Endodermal cell (in vitro differentiated cells): ENCODE measurements at regions not wholly inside any gene's neighbourhood (a gene's known extent, or its start where the extent isn't known, plus 50 kb on each side); places are given as distances from the start of the nearest gene placed in this dataset.

ENCODE experiments used
- DNase-seq: peaks from one replicate; pipeline ENCODE4 v3.0.0-alpha.2; 2017
- H3K27ac ChIP-seq: 2 replicates; pipeline ENCODE4 v1.5.1; 2013; ENCODE audit warnings: mild to moderate bottlenecking, low read depth, low read length, moderate library complexity
- H3K27me3 ChIP-seq: 2 replicates; pipeline ENCODE4 v1.6.1; 2013; ENCODE audit warnings: mild to moderate bottlenecking, low read length, moderate library complexity; ENCODE audit not compliant: insufficient read depth, control insufficient read depth, poor library complexity, severe bottlenecking
- H3K36me3 ChIP-seq: 2 replicates; pipeline ENCODE4 v1.7.0; 2013; ENCODE audit warnings: mild to moderate bottlenecking, low read length, moderate library complexity; ENCODE audit not compliant: control insufficient read depth, insufficient read depth
- H3K4me1 ChIP-seq: one replicate; pipeline ENCODE4 v1.7.0; 2013; ENCODE audit warnings: low read length; ENCODE audit not compliant: control insufficient read depth, insufficient read depth
- H3K4me3 ChIP-seq: 2 replicates; pipeline ENCODE4 v1.5.1; 2013; ENCODE audit warnings: mild to moderate bottlenecking, low read length, moderate library complexity
- H3K9ac ChIP-seq: 2 replicates; pipeline ENCODE4 v1.6.1; 2013; ENCODE audit warnings: mild to moderate bottlenecking, low read length, moderate library complexity; ENCODE audit not compliant: poor library complexity, severe bottlenecking; ENCODE audit errors: extremely low read depth
- H3K9me3 ChIP-seq: 2 replicates; pipeline ENCODE4 v1.6.1; 2013; ENCODE audit warnings: mild to moderate bottlenecking, low read length, moderate library complexity; ENCODE audit not compliant: control insufficient read depth
- H3K27ac Mint-ChIP-seq: 2 replicates; pipeline ENCODE4 v1.8.0; 2020; ENCODE audit warnings: mixed read lengths
- H3K27me3 Mint-ChIP-seq: 2 replicates; pipeline ENCODE4 v1.8.0; 2021; ENCODE audit warnings: mild to moderate bottlenecking, mixed read lengths; ENCODE audit not compliant: insufficient read depth
- H3K36me3 Mint-ChIP-seq: 2 replicates; pipeline ENCODE4 v1.8.0; 2020; ENCODE audit warnings: low read depth, mixed read lengths
- H3K4me1 Mint-ChIP-seq: 2 replicates; pipeline ENCODE4 v1.8.0; 2020; ENCODE audit warnings: mixed read lengths
- H3K4me3 Mint-ChIP-seq: 2 replicates; pipeline ENCODE4 v1.8.0; 2020; ENCODE audit warnings: mild to moderate bottlenecking, moderate library complexity, mixed read lengths
- H3K9me3 Mint-ChIP-seq: 2 replicates; pipeline ENCODE4 v1.8.0; 2020; ENCODE audit warnings: mild to moderate bottlenecking, mixed read lengths
- WGBS, 2 experiments: methylation state at CpG; one replicate each; pipeline versions ENCODE4 v1.1.5 to v1.1.7; 2013; ENCODE audit warnings: missing lambda C conversion rate in 2 of 2, mixed read lengths in 1 of 2; ENCODE audit not compliant: insufficient coverage in 1 of 2, insufficient read length in 1 of 2; 5-methylcytosine and 5-hydroxymethylcytosine counted together
- TF ChIP-seq, protein P1 (sequence below): fragments of 200-600 bp; sonication (generic); conservative IDR thresholded peaks from 2 replicates; pipeline ENCODE4 v1.5.0; 2021; ENCODE audit warnings: antibody characterized with exemption, mild to moderate bottlenecking

- peak; percentile 64 for DNase-seq
These were observed 332.9 kb downstream of the SOCS6 start for GRCh38 chr18:70621710-70622109.

DNA sequence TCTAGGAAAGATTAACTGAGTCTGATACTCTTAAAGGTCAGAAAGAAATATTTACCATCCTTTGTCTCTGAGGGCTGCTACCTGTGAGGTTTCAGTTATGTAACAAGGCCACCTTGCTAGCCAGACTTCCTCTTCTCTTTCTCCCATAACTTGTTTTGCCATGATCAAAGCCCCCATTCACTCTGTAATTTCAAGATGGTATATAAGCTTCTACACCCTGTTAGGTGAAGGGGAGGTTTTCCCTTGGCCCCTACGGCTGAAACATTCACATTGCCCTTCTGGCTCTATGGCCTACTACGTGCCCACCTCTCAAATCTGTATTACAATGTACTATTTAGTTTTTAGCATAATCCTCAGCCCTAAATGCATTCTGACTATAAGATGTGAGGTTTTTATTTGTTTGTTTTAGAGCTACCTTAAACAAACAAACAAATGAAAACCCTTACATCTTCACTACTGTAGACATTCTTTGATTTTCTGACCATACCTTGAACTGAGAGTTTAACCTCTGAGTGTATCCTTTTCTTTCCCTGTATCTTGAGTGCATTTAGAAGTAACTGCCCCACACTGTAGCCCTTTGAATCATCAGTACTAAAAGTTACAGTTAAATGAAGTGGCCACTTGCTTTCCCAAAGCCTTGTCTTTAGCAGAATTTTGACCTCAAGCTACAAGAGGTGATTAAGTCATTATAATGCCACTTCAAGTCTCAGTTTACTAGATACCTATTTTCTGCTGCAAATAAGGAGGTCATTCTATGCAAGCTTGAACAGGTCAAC is 332.2 kb downstream of the SOCS6 start:
- 39% methylated on average over 2 of the region's 2 CpGs; no CpG with 5 or more reads in 1 of the 2 experiments for WGBS, 2 experiments
- TF ChIP-seq, protein P1, sequence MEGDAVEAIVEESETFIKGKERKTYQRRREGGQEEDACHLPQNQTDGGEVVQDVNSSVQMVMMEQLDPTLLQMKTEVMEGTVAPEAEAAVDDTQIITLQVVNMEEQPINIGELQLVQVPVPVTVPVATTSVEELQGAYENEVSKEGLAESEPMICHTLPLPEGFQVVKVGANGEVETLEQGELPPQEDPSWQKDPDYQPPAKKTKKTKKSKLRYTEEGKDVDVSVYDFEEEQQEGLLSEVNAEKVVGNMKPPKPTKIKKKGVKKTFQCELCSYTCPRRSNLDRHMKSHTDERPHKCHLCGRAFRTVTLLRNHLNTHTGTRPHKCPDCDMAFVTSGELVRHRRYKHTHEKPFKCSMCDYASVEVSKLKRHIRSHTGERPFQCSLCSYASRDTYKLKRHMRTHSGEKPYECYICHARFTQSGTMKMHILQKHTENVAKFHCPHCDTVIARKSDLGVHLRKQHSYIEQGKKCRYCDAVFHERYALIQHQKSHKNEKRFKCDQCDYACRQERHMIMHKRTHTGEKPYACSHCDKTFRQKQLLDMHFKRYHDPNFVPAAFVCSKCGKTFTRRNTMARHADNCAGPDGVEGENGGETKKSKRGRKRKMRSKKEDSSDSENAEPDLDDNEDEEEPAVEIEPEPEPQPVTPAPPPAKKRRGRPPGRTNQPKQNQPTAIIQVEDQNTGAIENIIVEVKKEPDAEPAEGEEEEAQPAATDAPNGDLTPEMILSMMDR, result no peak
- H3K27ac ChIP-seq, result no peak overlapping the region
- Mint-ChIP-seq H3K9me3 (no peaks in the 10 kb centered on the region), H3K36me3 (no peaks in the 10 kb centered on the region), H3K27me3 (no peaks in the 10 kb centered on the region), H3K4me1 (peaks cover 6% of the 10 kb centered on the region), H3K27ac (no peak overlapping the region), H3K4me3 (no peak overlapping the region)
- peaks cover 30% of the 10 kb centered on the region for H3K9me3 ChIP-seq
- H3K36me3 ChIP-seq, result no peaks in the 10 kb centered on the region
- H3K4me3 ChIP-seq, result no peak overlapping the region
- no peak for DNase-seq
- H3K27me3 ChIP-seq, result no peaks in the 10 kb centered on the region
- H3K9ac ChIP-seq, result no peak overlapping the region
- H3K4me1 ChIP-seq, result no peaks in the 10 kb centered on the region

More at GRCh38 chr18:70621710-70622109, 332.9 kb downstream of the SOCS6 start:
- H3K4me1 Mint-ChIP-seq, result peaks cover 6% of the 10 kb centered on the region
- no peak overlapping the region for H3K9ac ChIP-seq
- H3K36me3 Mint-ChIP-seq, result no peaks in the 10 kb centered on the region
- no peak overlapping the region for H3K4me3 Mint-ChIP-seq
- H3K36me3 ChIP-seq, result no peaks in the 10 kb centered on the region
- no peaks in the 10 kb centered on the region for H3K4me1 ChIP-seq
- H3K9me3 ChIP-seq, result peaks cover 27% of the 10 kb centered on the region
- no peak overlapping the region for H3K4me3 ChIP-seq
- TF ChIP-seq, protein P1, result no peak
- WGBS, 2 experiments, result 54 to 56% methylated on average over 3 to 4 of the region's 4 CpGs
- no peak overlapping the region for H3K27ac ChIP-seq
- H3K9me3 Mint-ChIP-seq, result no peaks in the 10 kb centered on the region
- no peak overlapping the region for H3K27ac Mint-ChIP-seq
- no peaks in the 10 kb centered on the region for H3K27me3 Mint-ChIP-seq
- no peaks in the 10 kb centered on the region for H3K27me3 ChIP-seq

GRCh38 chr18:70617020-70617763 is 328.3 kb downstream of the SOCS6 start:
- Histone ChIP-seq H3K4me1 (no peaks in the 10 kb centered on the region), H3K27me3 (no peaks in the 10 kb centered on the region), H3K27ac (no peak overlapping the region), H3K9ac (no peak overlapping the region), H3K36me3 (no peaks in the 10 kb centered on the region), H3K4me3 (no peak overlapping the region), H3K9me3 (peaks cover 31% of the 10 kb centered on the region)
- WGBS, 2 experiments, result 100% methylated on average over 2 of the region's 2 CpGs; no CpG with 5 or more reads in 1 of the 2 experiments
- Mint-ChIP-seq H3K27ac (no peak overlapping the region), H3K9me3 (no peaks in the 10 kb centered on the region), H3K36me3 (no peaks in the 10 kb centered on the region), H3K4me1 (peaks cover 6% of the 10 kb centered on the region), H3K4me3 (no peak overlapping the region), H3K27me3 (no peaks in the 10 kb centered on the region)
- TF ChIP-seq, protein P1, result no peak
- DNase-seq, result no peak
